ENCODE measurements at regions not wholly inside any gene's neighbourhood (a gene's known extent, or its start where the extent isn't known, plus 50 kb on each side); places are given as distances from the start of the nearest gene placed in this dataset.

DNA sequence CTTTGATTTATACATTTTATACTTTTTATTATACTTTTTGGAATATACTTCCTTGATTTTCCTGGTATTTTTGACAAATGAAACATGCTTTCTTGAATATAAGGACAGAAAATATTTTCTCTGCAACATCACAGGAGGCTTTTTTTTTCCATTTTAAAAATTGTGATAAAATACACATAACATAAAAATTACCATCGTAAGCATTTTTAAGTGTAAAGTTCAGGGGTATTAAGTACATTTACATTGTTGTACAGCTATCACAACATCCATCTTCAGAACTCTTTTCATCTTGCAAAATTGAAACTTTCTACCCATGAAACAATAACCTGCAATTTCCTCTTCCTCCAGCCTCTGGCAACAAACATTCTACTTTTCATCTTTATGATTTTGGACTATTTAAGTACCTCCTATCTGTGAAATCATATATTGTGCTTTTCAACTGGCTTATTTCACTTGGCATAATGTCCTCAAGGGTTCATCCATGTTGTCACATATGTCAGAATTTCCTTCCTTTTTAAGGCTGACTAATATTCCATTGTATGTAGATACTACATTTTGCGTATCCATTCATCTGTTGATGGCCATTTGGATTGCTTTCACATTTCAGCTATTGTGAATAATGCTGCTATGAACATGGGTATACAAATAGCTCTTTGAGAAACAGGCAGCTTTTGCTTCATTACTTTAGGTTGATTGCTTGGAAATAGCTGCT, 412.6 kb downstream of the RAPGEF2 start:
- TF ChIP-seq POLR2AphosphoS5 (IDR thresholded peaks at IDR 0.05; ENCODE audit: borderline replicate concordance, low read depth, low read length), result no peak
- no peak for TF ChIP-seq EZH2 (IDR thresholded peaks at IDR 0.05)
- no peak for TF ChIP-seq FOXP2 (optimal IDR thresholded peaks at IDR 0.05; ENCODE audit: control extremely low read depth, extremely low read length, insufficient read depth)
